ENCODE measurements at regions not wholly inside any gene's neighbourhood (a gene's known extent, or its start where the extent isn't known, plus 50 kb on each side); places are given as distances from the start of the nearest gene placed in this dataset.

GRCh38 chr2:234847364-234847635 lies 104.5 kb upstream of the SH3BP4 start:
- WGBS, 4 donors, result 58 to 75% (median 69%) methylated on average over 6 of the region's 6 CpGs
- no peak overlapping the region for H3K4me3 ChIP-seq
- no peak for TF ChIP-seq CTCF (IDR thresholded peaks at IDR 0.05)
- TF ChIP-seq POLR2A (IDR thresholded peaks at IDR 0.05), result no peak
- no peaks in the 10 kb centered on the region for H3K9me3 ChIP-seq
- no peaks in the 10 kb centered on the region for H3K36me3 ChIP-seq
- ATAC-seq, result no peak
- no peaks in the 10 kb centered on the region for H3K27me3 ChIP-seq
- H3K27ac ChIP-seq, result no peak overlapping the region
- intact Hi-C loops (cut with DNase I), result no loop called here
- no peak for DNase-seq
- peaks cover 0 to 12% (median 0%) of the 10 kb centered on the region in 12 donors for H3K4me1 ChIP-seq

GRCh38 chr2:234846599-234847363 lies 105.0 kb upstream of the SH3BP4 start:
- 93 to 98% (median 96%) methylated on average over 11 of the region's 11 CpGs for WGBS, 4 donors
- no peaks in the 10 kb centered on the region for H3K36me3 ChIP-seq
- no peak overlapping the region for H3K4me3 ChIP-seq
- no peak for DNase-seq
- ATAC-seq, result no peak
- no peaks in the 10 kb centered on the region for H3K9me3 ChIP-seq
- no peak for TF ChIP-seq CTCF (IDR thresholded peaks at IDR 0.05)
- TF ChIP-seq POLR2A (IDR thresholded peaks at IDR 0.05), result no peak
- H3K27ac ChIP-seq, result no peak overlapping the region
- intact Hi-C loops (cut with DNase I), result no loop called here
- H3K27me3 ChIP-seq, result no peaks in the 10 kb centered on the region
- peaks cover 0 to 12% (median 0%) of the 10 kb centered on the region in 12 donors for H3K4me1 ChIP-seq

- Histone ChIP-seq H3K9me3 (no peaks in the 10 kb centered on the region), H3K27ac (no peak overlapping the region), H3K27me3 (no peaks in the 10 kb centered on the region), H3K4me3 (no peak overlapping the region), H3K36me3 (no peaks in the 10 kb centered on the region), H3K4me1 (peaks cover 0 to 21% (median 8%) of the 10 kb centered on the region in 12 donors)
- no peak for ATAC-seq
- intact Hi-C loops (cut with DNase I), result no loop called here
- WGBS, 4 donors, result 81 to 87% (median 86%) methylated on average over 10 of the region's 10 CpGs
- DNase-seq, result no peak
- TF ChIP-seq CTCF (IDR thresholded peaks at IDR 0.05) (no peak), POLR2A (IDR thresholded peaks at IDR 0.05) (no peak)
Observed at GRCh38 chr2:234845602-234846590, 105.9 kb upstream of the SH3BP4 start.

GRCh38 chr2:234843411-234843810 lies 108.4 kb upstream of the SH3BP4 start:
- H3K4me3 ChIP-seq, result no peak overlapping the region
- TF ChIP-seq POLR2A (IDR thresholded peaks at IDR 0.05) (no peak), CTCF (IDR thresholded peaks at IDR 0.05) (no peak)
- no peak for ATAC-seq
- H3K27me3 ChIP-seq, result no peaks in the 10 kb centered on the region
- no peaks in the 10 kb centered on the region for H3K9me3 ChIP-seq
- 89 to 97% (median 94%) methylated on average over 5 of the region's 5 CpGs for WGBS, 4 donors
- no peak overlapping the region for H3K27ac ChIP-seq
- no peak for DNase-seq
- intact Hi-C loops (cut with DNase I), result no loop called here
- H3K36me3 ChIP-seq, result no peaks in the 10 kb centered on the region
- peaks cover 0 to 33% (median 18%) of the 10 kb centered on the region in 12 donors for H3K4me1 ChIP-seq

All from heart left ventricle (tissue), 16 donors.